ENCODE measurements at regions not wholly inside any gene's neighbourhood (a gene's known extent, or its start where the extent isn't known, plus 50 kb on each side); places are given as distances from the start of the nearest gene placed in this dataset.

DNA sequence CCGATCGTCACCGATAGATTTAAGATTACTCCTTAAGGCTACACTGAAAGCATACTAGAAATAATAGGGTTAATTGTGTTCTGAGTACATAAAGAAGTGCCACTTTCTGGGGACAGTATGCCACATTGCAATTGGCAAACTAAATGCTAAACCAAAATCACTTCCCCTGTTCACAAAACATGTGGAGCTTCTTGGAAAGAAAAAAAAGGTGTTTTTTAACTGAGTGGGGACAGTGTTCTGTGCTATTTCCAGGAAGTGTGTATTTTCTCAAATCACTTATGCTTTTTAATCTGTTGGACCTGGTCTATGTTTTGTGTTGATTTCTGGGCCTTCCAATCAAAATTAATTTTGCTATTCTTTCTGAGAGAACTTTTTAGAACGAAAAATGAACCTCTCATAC is 149.3 kb upstream of the MPDZ start:
- H3K27ac ChIP-seq: no peak overlapping the region
- TF ChIP-seq, protein P1, sequence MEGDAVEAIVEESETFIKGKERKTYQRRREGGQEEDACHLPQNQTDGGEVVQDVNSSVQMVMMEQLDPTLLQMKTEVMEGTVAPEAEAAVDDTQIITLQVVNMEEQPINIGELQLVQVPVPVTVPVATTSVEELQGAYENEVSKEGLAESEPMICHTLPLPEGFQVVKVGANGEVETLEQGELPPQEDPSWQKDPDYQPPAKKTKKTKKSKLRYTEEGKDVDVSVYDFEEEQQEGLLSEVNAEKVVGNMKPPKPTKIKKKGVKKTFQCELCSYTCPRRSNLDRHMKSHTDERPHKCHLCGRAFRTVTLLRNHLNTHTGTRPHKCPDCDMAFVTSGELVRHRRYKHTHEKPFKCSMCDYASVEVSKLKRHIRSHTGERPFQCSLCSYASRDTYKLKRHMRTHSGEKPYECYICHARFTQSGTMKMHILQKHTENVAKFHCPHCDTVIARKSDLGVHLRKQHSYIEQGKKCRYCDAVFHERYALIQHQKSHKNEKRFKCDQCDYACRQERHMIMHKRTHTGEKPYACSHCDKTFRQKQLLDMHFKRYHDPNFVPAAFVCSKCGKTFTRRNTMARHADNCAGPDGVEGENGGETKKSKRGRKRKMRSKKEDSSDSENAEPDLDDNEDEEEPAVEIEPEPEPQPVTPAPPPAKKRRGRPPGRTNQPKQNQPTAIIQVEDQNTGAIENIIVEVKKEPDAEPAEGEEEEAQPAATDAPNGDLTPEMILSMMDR (IDR thresholded peaks at IDR 0.05): no peak
- no peak for TF ChIP-seq ZFX (IDR thresholded peaks at IDR 0.05; ENCODE audit: borderline replicate concordance)

DNA sequence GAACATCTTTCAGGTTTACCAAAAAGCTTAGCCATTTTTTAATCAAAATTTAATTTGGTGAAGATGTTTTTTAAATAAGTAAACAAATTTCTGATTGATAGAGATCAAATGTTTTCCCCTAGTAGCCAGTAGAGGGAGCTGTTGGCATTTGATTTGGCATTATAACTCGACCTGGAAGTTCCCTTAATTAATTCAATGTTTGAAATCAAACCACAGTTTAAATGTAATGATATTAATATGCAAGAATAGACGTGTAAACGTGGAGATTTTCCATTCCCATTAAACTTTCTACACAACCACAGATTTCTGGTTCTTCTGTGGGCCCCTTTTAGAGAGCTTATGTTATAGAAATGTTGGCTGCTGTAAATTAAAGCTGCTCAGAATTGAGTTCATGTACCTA is 148.1 kb upstream of the MPDZ start:
- H3K27ac ChIP-seq: no peak overlapping the region
- TF ChIP-seq, protein P1 (IDR thresholded peaks at IDR 0.05): peak; percentile 77
- TF ChIP-seq ZFX (IDR thresholded peaks at IDR 0.05; ENCODE audit: borderline replicate concordance): no peak

DNA sequence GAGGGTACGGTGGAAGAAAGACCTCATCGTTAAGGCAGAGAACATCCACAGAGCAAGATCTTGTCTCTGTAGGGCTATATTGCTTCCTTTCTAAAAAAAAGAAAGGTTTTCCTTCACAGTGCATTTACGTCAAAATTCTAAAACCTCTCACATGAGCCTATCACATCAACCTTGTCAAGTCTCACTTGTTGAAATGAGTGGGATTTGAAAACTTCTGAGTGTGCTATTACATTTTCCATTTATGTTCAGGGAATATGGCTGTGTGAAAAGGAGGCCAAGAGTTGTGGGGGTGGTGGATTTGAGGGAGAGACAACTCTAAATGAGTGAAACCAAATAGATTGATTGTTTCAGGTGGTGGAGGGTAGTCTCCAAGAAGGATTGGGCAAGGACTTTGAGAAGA is 147.1 kb upstream of the MPDZ start:
- H3K27ac ChIP-seq: no peak overlapping the region
- TF ChIP-seq, protein P1 (IDR thresholded peaks at IDR 0.05): no peak
- no peak for TF ChIP-seq ZFX (IDR thresholded peaks at IDR 0.05; ENCODE audit: borderline replicate concordance)

DNA sequence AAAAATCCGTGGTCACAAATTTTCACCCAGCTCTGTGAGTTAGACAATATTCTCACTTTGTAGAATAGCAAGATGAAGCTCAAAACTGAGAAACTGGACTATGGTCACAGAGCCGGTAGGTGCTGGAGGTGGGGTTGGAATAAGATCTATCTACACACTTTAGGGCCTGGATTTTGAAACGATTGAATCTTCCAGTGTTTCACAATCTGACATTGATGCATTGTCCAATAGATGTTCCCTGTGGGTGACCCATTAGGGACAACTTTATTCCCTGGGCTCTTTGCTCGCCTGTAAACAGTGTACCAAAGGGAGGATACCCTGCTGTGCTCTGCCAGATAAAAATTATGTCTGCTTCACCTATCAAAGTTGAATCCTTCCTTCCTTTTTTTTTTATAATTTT is 145.4 kb upstream of the MPDZ start:
- TF ChIP-seq, protein P1 (IDR thresholded peaks at IDR 0.05): no peak
- no peak for TF ChIP-seq ZFX (IDR thresholded peaks at IDR 0.05; ENCODE audit: borderline replicate concordance)
- no peak overlapping the region for H3K27ac ChIP-seq

DNA sequence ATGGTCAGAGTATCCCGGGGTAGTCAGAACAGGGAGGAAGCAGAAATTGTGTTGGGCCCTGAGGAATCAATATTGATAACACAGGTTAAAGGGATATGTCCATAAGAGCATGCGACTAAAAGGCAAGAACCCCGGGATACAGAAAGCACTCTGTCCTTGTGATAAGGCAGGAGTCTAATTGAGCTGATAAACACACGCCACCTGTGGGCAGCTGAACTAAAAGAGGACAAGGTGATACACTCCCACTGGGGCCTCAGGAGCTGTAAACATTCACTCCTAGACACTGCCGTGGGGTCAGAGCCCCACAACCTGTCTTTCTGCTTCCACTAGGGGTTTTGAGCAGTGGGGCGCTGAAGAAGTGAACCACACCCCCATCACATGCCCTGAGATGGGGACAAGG is 144.7 kb upstream of the MPDZ start:
- TF ChIP-seq, protein P1 (IDR thresholded peaks at IDR 0.05): no peak
- no peak for TF ChIP-seq ZFX (IDR thresholded peaks at IDR 0.05; ENCODE audit: borderline replicate concordance)
- no peak overlapping the region for H3K27ac ChIP-seq

DNA sequence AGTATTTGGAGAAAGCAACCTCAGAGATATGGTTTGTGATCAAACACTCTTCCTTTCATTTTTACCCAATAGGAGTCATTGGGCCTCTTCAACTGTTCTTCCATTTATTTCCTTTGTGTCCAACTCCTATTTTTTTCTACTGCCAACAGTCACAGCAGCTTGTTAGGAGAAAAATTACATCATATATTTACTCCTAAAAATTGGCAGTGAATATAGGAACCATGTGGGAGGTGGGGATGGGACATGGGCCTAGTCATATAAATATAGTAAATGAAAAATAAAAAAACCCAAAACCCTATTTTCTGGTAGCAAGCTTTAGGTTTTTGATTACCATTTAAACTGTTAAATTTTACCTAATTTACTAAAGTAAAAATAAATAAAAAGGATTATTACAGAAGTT is 134.9 kb upstream of the MPDZ start:
- TF ChIP-seq ZFX (IDR thresholded peaks at IDR 0.05; ENCODE audit: borderline replicate concordance): no peak
- TF ChIP-seq, protein P1 (IDR thresholded peaks at IDR 0.05): no peak
- no peak overlapping the region for H3K27ac ChIP-seq

DNA sequence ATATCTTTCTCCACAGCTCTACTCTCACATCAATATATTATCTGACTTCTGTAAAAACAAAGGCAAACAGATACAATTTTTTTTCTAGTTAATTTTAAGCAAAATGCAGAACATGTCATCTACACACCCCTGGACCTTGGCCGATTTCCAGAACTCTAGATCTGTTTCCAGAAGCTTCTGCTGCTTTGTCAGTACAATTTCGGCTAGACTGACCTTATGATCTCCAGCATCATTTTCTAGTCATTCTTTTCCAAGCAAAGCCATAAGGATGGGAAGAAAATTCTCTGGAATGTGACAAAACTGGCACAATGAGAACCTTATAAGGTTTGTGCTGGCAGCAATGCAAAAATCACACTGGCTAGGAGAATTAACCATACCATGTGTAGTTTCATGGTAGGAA is 132.8 kb upstream of the MPDZ start:
- H3K27ac ChIP-seq: no peak overlapping the region
- TF ChIP-seq ZFX (IDR thresholded peaks at IDR 0.05; ENCODE audit: borderline replicate concordance): no peak
- TF ChIP-seq, protein P1 (IDR thresholded peaks at IDR 0.05): no peak
